ENCODE measurements at regions not wholly inside any gene's neighbourhood (a gene's known extent, or its start where the extent isn't known, plus 50 kb on each side); places are given as distances from the start of the nearest gene placed in this dataset.

- TF ChIP-seq FOXM1 (IDR thresholded peaks at IDR 0.05; ENCODE audit: borderline replicate concordance): no peak
- TF ChIP-seq BHLHE40 (IDR thresholded peaks at IDR 0.05; ENCODE audit: borderline replicate concordance): no peak
- TF ChIP-seq SP1 (IDR thresholded peaks at IDR 0.05): no peak
- no peak for TF ChIP-seq FOXA1 (IDR thresholded peaks at IDR 0.05)
- TF ChIP-seq HDGF (IDR thresholded peaks at IDR 0.05; ENCODE audit: borderline replicate concordance): no peak
These were observed 1097.6 kb downstream of the JRKL start for GRCh38 chr11:97487387-97487786.
